OCI-LY1 (cell line): ENCODE measurements at regions not wholly inside any gene's neighbourhood (a gene's known extent, or its start where the extent isn't known, plus 50 kb on each side); places are given as distances from the start of the nearest gene placed in this dataset.

Source experiments
- EZH2 ChIP-seq: fragments of 200-600 bp; sonication (generic), shearing (Covaris generic); IDR thresholded peaks from 2 replicates; pipeline ENCODE4 v1.8.0; 2017; ENCODE audit warnings: borderline replicate concordance, mixed run types, mild to moderate bottlenecking, antibody characterized with exemption, low read length, moderate library complexity, mixed read lengths
- TF ChIP-seq, protein P1 (sequence below): fragments of 200-600 bp; sonication (generic), shearing (Covaris generic); IDR thresholded peaks from 2 replicates; pipeline ENCODE4 v1.5.1; 2017; ENCODE audit warnings: mild to moderate bottlenecking, antibody characterized with exemption, low read length, moderate library complexity, mixed read lengths

DNA sequence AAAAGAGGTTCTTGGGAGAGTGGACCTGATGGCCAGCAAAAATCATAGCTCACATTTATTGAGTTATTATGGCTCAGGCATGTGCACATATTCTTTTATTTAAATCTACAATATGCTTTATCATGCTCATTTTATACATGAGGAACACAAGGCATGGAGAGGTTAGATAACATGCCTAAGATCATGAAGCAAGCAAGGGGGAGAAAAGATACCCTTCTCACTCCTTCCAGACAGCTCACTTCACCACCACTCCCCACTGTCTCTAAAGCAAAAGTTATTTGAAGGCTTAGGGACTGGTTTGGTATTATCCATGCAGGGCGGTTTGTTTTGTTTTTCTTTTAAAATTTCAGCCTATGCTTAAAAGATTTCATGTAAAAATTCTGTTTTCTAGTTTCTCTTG, 59.0 kb upstream of the PDE8B start:
- TF ChIP-seq, protein P1, sequence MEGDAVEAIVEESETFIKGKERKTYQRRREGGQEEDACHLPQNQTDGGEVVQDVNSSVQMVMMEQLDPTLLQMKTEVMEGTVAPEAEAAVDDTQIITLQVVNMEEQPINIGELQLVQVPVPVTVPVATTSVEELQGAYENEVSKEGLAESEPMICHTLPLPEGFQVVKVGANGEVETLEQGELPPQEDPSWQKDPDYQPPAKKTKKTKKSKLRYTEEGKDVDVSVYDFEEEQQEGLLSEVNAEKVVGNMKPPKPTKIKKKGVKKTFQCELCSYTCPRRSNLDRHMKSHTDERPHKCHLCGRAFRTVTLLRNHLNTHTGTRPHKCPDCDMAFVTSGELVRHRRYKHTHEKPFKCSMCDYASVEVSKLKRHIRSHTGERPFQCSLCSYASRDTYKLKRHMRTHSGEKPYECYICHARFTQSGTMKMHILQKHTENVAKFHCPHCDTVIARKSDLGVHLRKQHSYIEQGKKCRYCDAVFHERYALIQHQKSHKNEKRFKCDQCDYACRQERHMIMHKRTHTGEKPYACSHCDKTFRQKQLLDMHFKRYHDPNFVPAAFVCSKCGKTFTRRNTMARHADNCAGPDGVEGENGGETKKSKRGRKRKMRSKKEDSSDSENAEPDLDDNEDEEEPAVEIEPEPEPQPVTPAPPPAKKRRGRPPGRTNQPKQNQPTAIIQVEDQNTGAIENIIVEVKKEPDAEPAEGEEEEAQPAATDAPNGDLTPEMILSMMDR = no peak
- TF ChIP-seq EZH2 = no peak
